HFFc6 (cell line): ENCODE measurements at regions not wholly inside any gene's neighbourhood (a gene's known extent, or its start where the extent isn't known, plus 50 kb on each side); places are given as distances from the start of the nearest gene placed in this dataset.

Experiments
- DNase-seq: peaks from one replicate; pipeline ENCODE4 v3.0.0-alpha.2; 2018
- H3K27ac Mint-ChIP-seq: 2 replicates; pipeline ENCODE4 v1.8.0; 2020; ENCODE audit warnings: mild to moderate bottlenecking, mixed read lengths
- H3K27me3 Mint-ChIP-seq: 2 replicates; pipeline ENCODE4 v1.8.0; 2021; ENCODE audit warnings: mild to moderate bottlenecking, moderate library complexity, mixed read lengths; ENCODE audit not compliant: insufficient read depth
- H3K36me3 Mint-ChIP-seq: 2 replicates; pipeline ENCODE4 v1.8.0; 2021; ENCODE audit warnings: low read depth, mixed read lengths
- H3K4me1 Mint-ChIP-seq: 2 replicates; pipeline ENCODE4 v1.8.0; 2020; ENCODE audit warnings: low read depth, mixed read lengths
- H3K4me3 Mint-ChIP-seq: 2 replicates; pipeline ENCODE4 v1.8.0; 2020; ENCODE audit warnings: mild to moderate bottlenecking, moderate library complexity, mixed read lengths
- H3K9me3 Mint-ChIP-seq: 2 replicates; pipeline ENCODE4 v1.8.0; 2020; ENCODE audit warnings: mild to moderate bottlenecking, mixed read lengths
- CTCF ChIP-seq: fragments of 200-600 bp; sonication (generic); IDR thresholded peaks from 2 replicates; pipeline ENCODE4 v1.5.0; 2021; ENCODE audit warnings: antibody characterized with exemption, mild to moderate bottlenecking

- Mint-ChIP-seq H3K4me3 (no peak overlapping the region), H3K9me3 (peaks cover 15% of the 10 kb centered on the region), H3K36me3 (no peaks in the 10 kb centered on the region), H3K4me1 (no peaks in the 10 kb centered on the region; the same call in 1 of the 2 replicates), H3K27me3 (no peaks in the 10 kb centered on the region; the same call in 1 of the 2 replicates), H3K27ac (peak overlapping the region; percentile 0; the same call in 1 of the 2 replicates)
- TF ChIP-seq CTCF, result no peak
- DNase-seq, result peak; percentile 64
Measured at GRCh38 chr1:70818401-70818800, 229.2 kb downstream of the PTGER3 start.

GRCh38 chr1:70819231-70819630, 228.4 kb downstream of the PTGER3 start:
- Mint-ChIP-seq H3K36me3 (no peaks in the 10 kb centered on the region), H3K27ac (no peak overlapping the region), H3K9me3 (peaks cover 15% of the 10 kb centered on the region), H3K4me3 (no peak overlapping the region), H3K27me3 (no peaks in the 10 kb centered on the region; the same call in 1 of the 2 replicates), H3K4me1 (no peaks in the 10 kb centered on the region; the same call in 1 of the 2 replicates)
- no peak for DNase-seq
- no peak for TF ChIP-seq CTCF

GRCh38 chr1:70819785-70820184, 227.8 kb downstream of the PTGER3 start:
- DNase-seq, result no peak
- no peak for TF ChIP-seq CTCF

GRCh38 chr1:70820396-70820795, 227.2 kb downstream of the PTGER3 start:
- TF ChIP-seq CTCF, result no peak
- DNase-seq, result no peak
- peaks cover 18% of the 10 kb centered on the region for H3K9me3 Mint-ChIP-seq
- H3K4me1 Mint-ChIP-seq, result no peaks in the 10 kb centered on the region; the same call in 1 of the 2 replicates
- H3K4me3 Mint-ChIP-seq, result no peak overlapping the region
- H3K27me3 Mint-ChIP-seq, result no peaks in the 10 kb centered on the region; the same call in 1 of the 2 replicates
- H3K36me3 Mint-ChIP-seq, result no peaks in the 10 kb centered on the region
- no peak overlapping the region for H3K27ac Mint-ChIP-seq

More at GRCh38 chr1:70819785-70820184, 227.8 kb downstream of the PTGER3 start:
- Mint-ChIP-seq H3K4me3 (no peak overlapping the region), H3K9me3 (peaks cover 15% of the 10 kb centered on the region), H3K4me1 (no peaks in the 10 kb centered on the region; the same call in 1 of the 2 replicates), H3K27ac (no peak overlapping the region), H3K27me3 (no peaks in the 10 kb centered on the region; the same call in 1 of the 2 replicates), H3K36me3 (no peaks in the 10 kb centered on the region)

- no peak overlapping the region for H3K27ac Mint-ChIP-seq
Measured at GRCh38 chr1:70820995-70821394, 226.6 kb downstream of the PTGER3 start.

More at GRCh38 chr1:70820995-70821394, 226.6 kb downstream of the PTGER3 start:
- TF ChIP-seq CTCF, result no peak
- no peak for DNase-seq
- Mint-ChIP-seq H3K36me3 (no peaks in the 10 kb centered on the region), H3K27me3 (no peaks in the 10 kb centered on the region; the same call in 1 of the 2 replicates), H3K9me3 (peaks cover 18% of the 10 kb centered on the region), H3K4me1 (no peaks in the 10 kb centered on the region; the same call in 1 of the 2 replicates), H3K4me3 (no peak overlapping the region)
